OCI-LY7 (cell line): ENCODE measurements at regions not wholly inside any gene's neighbourhood (a gene's known extent, or its start where the extent isn't known, plus 50 kb on each side); places are given as distances from the start of the nearest gene placed in this dataset.
"Not testable (repeated sequence)": the region's sequence is repeated elsewhere in the genome, so short reads cannot be mapped to it uniquely, and the experiment has no call there.

Source experiments
- BruUV-seq: library from RNA; stranded (reverse); fragments of 400-500 nt; replicated peaks from 2 replicates; lab custom pipeline; 2021; lab: Mats Ljungman, UMichigan
- CTCF ChIA-PET: fragments of 300-600 bp; sonication (Branson Sonifier 250); formaldehyde crosslinking; loops from one replicate; lab custom pipeline; 2022; ENCODE audit warnings: antibody characterized with exemption; ENCODE audit not compliant: unreplicated experiment; lab: Charles Lee
- POLR2A ChIA-PET: fragments of 300-600 bp; sonication (Branson Sonifier 250); formaldehyde crosslinking; loops from one replicate; lab custom pipeline; 2022; ENCODE audit warnings: antibody characterized with exemption; lab: Charles Lee
- DNase-seq: peaks from one replicate; pipeline ENCODE4 v3.0.0-alpha.2; 2015; ENCODE audit warnings: low spot score
- H2AFZ ChIP-seq: fragments of 200-600 bp; sonication (generic), shearing (Covaris generic); 2 replicates; pipeline ENCODE4 v1.6.1; 2014; ENCODE audit warnings: mild to moderate bottlenecking, antibody characterized with exemption, low read length, moderate library complexity
- H3K27ac ChIP-seq: fragments of 200-600 bp; sonication (generic); 2 replicates; pipeline ENCODE4 v1.5.1; 2014; ENCODE audit warnings: mixed run types, low read depth, mild to moderate bottlenecking, moderate library complexity, low read length, inconsistent platforms; ENCODE audit not compliant: poor library complexity, severe bottlenecking
- H3K36me3 ChIP-seq: fragments of 200-600 bp; sonication (generic); 2 replicates; pipeline ENCODE4 v1.6.1; 2014; ENCODE audit warnings: mild to moderate bottlenecking, antibody characterized with exemption, low read length, moderate library complexity, mixed read lengths; ENCODE audit not compliant: insufficient read depth
- H3K4me1 ChIP-seq: fragments of 200-600 bp; sonication (generic); 2 replicates; pipeline ENCODE4 v1.5.1; 2014; ENCODE audit warnings: mild to moderate bottlenecking, low read length; ENCODE audit not compliant: insufficient read depth, poor library complexity, severe bottlenecking
- H3K4me2 ChIP-seq: fragments of 200-600 bp; sonication (generic); 2 replicates; pipeline ENCODE4 v1.6.1; 2014; ENCODE audit warnings: mild to moderate bottlenecking, low read length
- H3K4me3 ChIP-seq: fragments of 200-600 bp; sonication (generic); 2 replicates; pipeline ENCODE4 v1.5.1; 2014; ENCODE audit warnings: mild to moderate bottlenecking, low read depth, low read length; ENCODE audit not compliant: poor library complexity, severe bottlenecking
- H3K79me2 ChIP-seq: fragments of 200-600 bp; sonication (generic); 2 replicates; pipeline ENCODE4 v1.6.1; 2016; ENCODE audit warnings: low read depth, mild to moderate bottlenecking, low read length, moderate library complexity, mixed read lengths; ENCODE audit not compliant: insufficient read depth
- H3K9me2 ChIP-seq: fragments of 200-600 bp; sonication (generic); 2 replicates; pipeline ENCODE4 v1.6.1; 2016; ENCODE audit warnings: mild to moderate bottlenecking, low read length, mixed read lengths; ENCODE audit not compliant: insufficient read depth
- H3K9me3 ChIP-seq: fragments of 200-600 bp; sonication (generic); 2 replicates; pipeline ENCODE4 v1.6.1; 2014; ENCODE audit warnings: mild to moderate bottlenecking, mixed run types, low read length, mixed read lengths
- H4K20me1 ChIP-seq: fragments of 200-600 bp; sonication (generic); 2 replicates; pipeline ENCODE4 v1.6.1; 2014; ENCODE audit warnings: mild to moderate bottlenecking, antibody characterized with exemption, low read length, moderate library complexity, mixed read lengths; ENCODE audit not compliant: insufficient read depth
- CTCF ChIP-seq: fragments of 200-600 bp; sonication (generic); conservative IDR thresholded peaks from 2 replicates; pipeline ENCODE4 v1.5.1; 2014; ENCODE audit warnings: mild to moderate bottlenecking, antibody characterized with exemption, low read length, moderate library complexity, mixed read lengths
- EZH2phosphoT487 ChIP-seq: fragments of 200-600 bp; sonication (generic); IDR thresholded peaks from 2 replicates; pipeline ENCODE4 v1.6.1; 2018; ENCODE audit warnings: low read depth, borderline replicate concordance, mild to moderate bottlenecking, mixed run types, antibody characterized with exemption, low read length, moderate library complexity, mixed read lengths
- intact Hi-C: fragments of 100-400 bp; cut with micrococcal nuclease; formaldehyde crosslinking; loops from one replicate; pipeline ENCODE4 v1.10.0; 2022; ENCODE audit not compliant: unreplicated experiment

GRCh38 chr4:189736656-189737055 is 204.0 kb upstream of the FRG1 start:
- H4K20me1 ChIP-seq, H2AFZ ChIP-seq, intact Hi-C loops, H3K4me1 ChIP-seq, H3K4me2 ChIP-seq, POLR2A ChIA-PET, H3K27ac ChIP-seq, BruUV-seq, H3K36me3 ChIP-seq, H3K9me3 ChIP-seq, H3K79me2 ChIP-seq, DNase-seq, CTCF ChIA-PET, H3K9me2 ChIP-seq, H3K4me3 ChIP-seq: not testable (repeated sequence)

- H3K9me2 ChIP-seq, CTCF ChIA-PET, H3K79me2 ChIP-seq, H3K4me3 ChIP-seq, POLR2A ChIA-PET, H2AFZ ChIP-seq, intact Hi-C loops, BruUV-seq, H3K4me2 ChIP-seq, DNase-seq, H3K4me1 ChIP-seq, H4K20me1 ChIP-seq, H3K27ac ChIP-seq, H3K9me3 ChIP-seq, H3K36me3 ChIP-seq: not testable (repeated sequence)
Measured at GRCh38 chr4:189740118-189740517, 200.6 kb upstream of the FRG1 start.

GRCh38 chr4:189740873-189741272 is 199.8 kb upstream of the FRG1 start:
- intact Hi-C loops: no loop called here
- no TSS peak for BruUV-seq
- no peaks in the 10 kb centered on the region for H3K36me3 ChIP-seq
- no peak for DNase-seq
- no peak overlapping the region for H3K4me2 ChIP-seq
- no peak overlapping the region for H3K27ac ChIP-seq
- H3K9me3 ChIP-seq: no peaks in the 10 kb centered on the region
- no peaks in the 10 kb centered on the region for H4K20me1 ChIP-seq
- H3K9me2 ChIP-seq: no peaks in the 10 kb centered on the region
- no peaks in the 10 kb centered on the region for H3K4me1 ChIP-seq
- CTCF ChIA-PET: no interaction called here
- no peaks in the 10 kb centered on the region for H3K79me2 ChIP-seq
- POLR2A ChIA-PET: no interaction called here
- no peak for TF ChIP-seq CTCF
- no peak for TF ChIP-seq EZH2phosphoT487
- H2AFZ ChIP-seq: no peak overlapping the region
- no peak overlapping the region for H3K4me3 ChIP-seq

GRCh38 chr4:189753092-189753491 is 187.6 kb upstream of the FRG1 start:
- DNase-seq, H4K20me1 ChIP-seq, H3K79me2 ChIP-seq, CTCF ChIA-PET, H3K9me3 ChIP-seq, H3K4me3 ChIP-seq, H3K36me3 ChIP-seq, POLR2A ChIA-PET, H2AFZ ChIP-seq, BruUV-seq, H3K4me2 ChIP-seq, H3K27ac ChIP-seq, H3K4me1 ChIP-seq, H3K9me2 ChIP-seq, intact Hi-C loops: not testable (repeated sequence)
